Large intestine (tissue), 3 donors: ENCODE measurements at regions not wholly inside any gene's neighbourhood (a gene's known extent, or its start where the extent isn't known, plus 50 kb on each side); places are given as distances from the start of the nearest gene placed in this dataset.

Experiments used
- DNase-seq, 2 donors: peaks; one replicate each; pipeline versions ENCODE4 v3.0.0 to v3.0.0-alpha.2; 2013
- H3K27ac ChIP-seq: one replicate; pipeline ENCODE4 v1.5.1; 2013; ENCODE audit warnings: low read length
- H3K27me3 ChIP-seq: 2 replicates; pipeline ENCODE4 v1.6.1; 2013; ENCODE audit warnings: low read length; ENCODE audit not compliant: control insufficient read depth, insufficient read depth
- H3K36me3 ChIP-seq: 2 replicates; pipeline ENCODE4 v1.6.1; 2013; ENCODE audit warnings: low read length; ENCODE audit not compliant: control insufficient read depth, insufficient read depth
- H3K4me1 ChIP-seq: one replicate; pipeline ENCODE4 v1.6.1; 2013; ENCODE audit warnings: low read length; ENCODE audit not compliant: control insufficient read depth, insufficient read depth
- H3K4me3 ChIP-seq: one replicate; pipeline ENCODE4 v1.5.1; 2013; ENCODE audit warnings: low read length
- H3K9me3 ChIP-seq: one replicate; pipeline ENCODE4 v1.6.1; 2013; ENCODE audit warnings: mild to moderate bottlenecking, low read depth, low read length, moderate library complexity; ENCODE audit not compliant: control insufficient read depth
- WGBS: methylation state at CpG from one replicate; pipeline ENCODE4 v1.1.5; 2013; ENCODE audit warnings: low lambda C conversion rate; ENCODE audit not compliant: insufficient coverage; 5-methylcytosine and 5-hydroxymethylcytosine counted together

DNA sequence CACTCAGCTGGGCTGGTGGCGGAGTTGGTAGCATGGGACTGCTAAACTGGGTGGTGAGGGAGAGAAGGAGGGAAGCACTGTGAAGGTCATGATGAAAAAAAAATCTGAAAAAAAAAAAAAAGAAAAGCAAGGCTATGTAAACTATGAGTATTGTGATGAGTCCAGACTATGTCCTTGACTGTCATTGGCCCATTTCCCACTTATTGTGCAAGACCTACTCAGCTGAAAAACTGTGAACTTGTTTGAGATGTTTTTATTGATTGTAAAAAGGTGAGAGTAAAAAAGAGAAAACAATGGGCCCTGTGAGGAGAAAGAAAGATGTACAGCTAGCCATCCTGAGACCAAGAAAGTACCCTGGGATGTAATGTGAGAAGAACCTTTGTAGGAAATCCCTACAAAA is 798.4 kb upstream of the TENM4 start:
- no peak overlapping the region for H3K27ac ChIP-seq
- no peak for DNase-seq
- no peaks in the 10 kb centered on the region for H3K9me3 ChIP-seq
- H3K36me3 ChIP-seq, result no peaks in the 10 kb centered on the region
- no peak overlapping the region for H3K4me3 ChIP-seq
- H3K27me3 ChIP-seq, result no peaks in the 10 kb centered on the region
- no CpG with 5 or more reads among the region's 1 CpG for WGBS
- no peaks in the 10 kb centered on the region for H3K4me1 ChIP-seq

DNA sequence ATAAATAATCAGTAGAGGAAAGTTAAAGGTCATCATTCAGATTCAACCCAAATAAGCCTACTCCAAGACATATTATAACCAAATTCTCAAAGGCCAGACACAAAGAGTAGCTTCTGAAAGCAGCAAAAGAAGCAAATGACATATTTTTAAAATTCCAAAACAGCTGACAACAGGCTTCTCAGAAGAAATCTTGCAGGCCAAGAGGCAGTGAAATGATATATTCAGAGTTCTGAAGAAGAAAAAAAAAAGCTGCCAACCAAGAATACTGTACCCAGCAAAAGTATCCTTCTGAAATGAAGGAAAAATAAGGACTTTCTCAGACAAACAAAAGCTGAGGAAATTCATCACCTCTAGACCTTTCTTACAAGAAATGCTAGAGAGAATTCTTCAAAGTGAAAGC is 787.1 kb upstream of the TENM4 start:
- Histone ChIP-seq H3K4me1 (no peaks in the 10 kb centered on the region), H3K27me3 (no peaks in the 10 kb centered on the region), H3K9me3 (peaks cover 11% of the 10 kb centered on the region), H3K27ac (no peak overlapping the region), H3K4me3 (no peak overlapping the region), H3K36me3 (no peaks in the 10 kb centered on the region)
- DNase-seq, result no peak

DNA sequence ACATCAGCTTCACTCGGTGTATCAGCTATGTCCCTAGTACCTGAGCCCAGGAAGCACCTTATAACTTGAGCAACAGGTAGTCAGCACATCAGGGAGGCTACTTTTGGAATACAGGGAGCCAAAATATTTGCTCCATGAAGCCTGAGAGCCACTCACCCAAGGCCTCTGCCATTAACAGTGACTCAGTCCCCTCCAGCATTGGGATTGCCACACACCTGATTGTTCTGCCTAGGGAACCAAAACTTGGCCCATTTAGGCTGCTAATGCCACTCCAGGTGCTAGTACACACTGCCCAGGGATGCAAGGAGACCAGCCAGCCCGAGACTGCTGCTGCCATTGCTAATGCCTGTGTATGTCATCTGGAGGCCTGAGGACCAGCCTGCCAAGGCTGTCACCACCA is 773.6 kb upstream of the TENM4 start:
- Histone ChIP-seq H3K4me1 (no peaks in the 10 kb centered on the region), H3K4me3 (no peak overlapping the region), H3K27me3 (no peaks in the 10 kb centered on the region), H3K36me3 (no peaks in the 10 kb centered on the region), H3K27ac (no peak overlapping the region), H3K9me3 (no peaks in the 10 kb centered on the region)
- DNase-seq, result no peak
- no CpG with 5 or more reads among the region's 2 CpGs for WGBS

DNA sequence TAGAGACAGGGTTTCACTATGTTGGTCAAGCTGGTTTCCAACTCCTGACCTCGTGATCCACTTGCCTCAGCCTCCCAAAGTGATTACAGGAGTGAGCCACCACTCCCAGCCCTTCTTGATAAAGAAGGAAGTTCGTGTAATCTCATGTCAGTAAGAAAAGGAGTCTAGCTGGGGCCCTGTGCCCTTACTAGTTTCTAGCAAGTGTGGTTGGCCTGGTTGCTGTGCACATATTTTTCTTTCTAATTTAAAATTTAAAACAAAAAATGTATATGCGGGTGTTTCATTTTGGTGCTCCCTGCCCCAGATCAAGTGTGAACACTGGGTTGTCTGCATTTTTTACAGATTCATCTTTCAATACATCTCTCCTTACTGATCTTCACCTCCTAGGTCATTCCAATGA is 770.8 kb upstream of the TENM4 start:
- Histone ChIP-seq H3K36me3 (no peaks in the 10 kb centered on the region), H3K4me1 (no peaks in the 10 kb centered on the region), H3K9me3 (no peaks in the 10 kb centered on the region), H3K27me3 (no peaks in the 10 kb centered on the region), H3K4me3 (no peak overlapping the region), H3K27ac (no peak overlapping the region)
- 100% methylated on average over 1 of the region's 3 CpGs for WGBS
- no peak for DNase-seq

DNA sequence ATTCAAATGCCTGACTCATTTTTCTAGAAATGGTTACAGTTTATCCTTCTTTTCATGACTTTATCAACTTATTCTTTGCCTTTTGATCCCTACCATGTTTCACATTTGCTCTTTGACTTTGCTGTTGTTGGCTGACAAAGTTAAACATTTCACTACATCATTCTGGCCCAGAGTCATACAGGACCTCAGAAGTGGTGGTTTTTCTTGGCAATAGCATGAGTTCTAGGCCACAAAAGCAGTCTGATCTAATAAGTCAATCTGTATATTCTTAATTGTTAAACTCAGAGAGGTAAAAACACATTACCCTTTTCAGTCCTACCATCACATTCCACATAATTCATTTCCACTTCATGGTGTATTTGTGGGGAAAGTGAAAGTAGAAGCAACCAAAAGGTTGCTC is 763.2 kb upstream of the TENM4 start:
- Histone ChIP-seq H3K27me3 (no peaks in the 10 kb centered on the region), H3K4me3 (no peak overlapping the region), H3K27ac (no peak overlapping the region), H3K4me1 (no peaks in the 10 kb centered on the region), H3K9me3 (no peaks in the 10 kb centered on the region), H3K36me3 (no peaks in the 10 kb centered on the region)
- DNase-seq, result no peak

DNA sequence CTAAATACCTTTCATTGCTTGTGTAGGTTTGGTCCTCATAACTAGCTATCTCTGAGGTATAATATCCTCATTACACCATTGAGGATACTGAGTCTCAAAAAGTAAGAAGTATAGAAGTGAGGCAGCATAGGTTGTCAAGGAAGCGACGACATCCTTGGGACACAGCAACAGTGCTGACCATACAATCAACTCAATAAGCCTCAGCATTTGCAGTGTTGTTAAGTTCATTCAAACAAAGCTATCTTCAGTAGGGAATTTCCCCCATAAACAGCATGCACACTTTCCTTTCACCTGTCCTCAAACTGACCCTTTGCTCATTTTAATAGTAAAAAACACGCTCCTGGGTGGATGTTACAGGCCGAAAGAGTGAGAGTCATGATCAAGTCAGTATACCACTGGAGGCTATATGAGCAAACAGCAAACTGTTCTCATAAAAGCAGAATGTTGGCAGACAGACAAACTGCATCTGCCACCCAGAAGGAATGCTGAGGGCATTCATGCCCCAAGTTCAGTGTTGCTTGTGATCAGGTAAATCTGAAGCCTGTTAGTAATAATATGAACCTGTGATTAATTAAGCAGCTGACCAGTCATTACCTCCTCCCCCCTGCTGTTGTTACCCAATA is 756.2 kb upstream of the TENM4 start:
- Histone ChIP-seq H3K4me1 (no peaks in the 10 kb centered on the region), H3K27ac (no peak overlapping the region), H3K27me3 (no peaks in the 10 kb centered on the region), H3K4me3 (no peak overlapping the region), H3K36me3 (no peaks in the 10 kb centered on the region), H3K9me3 (no peaks in the 10 kb centered on the region)
- DNase-seq, result no peak
- WGBS, result no CpG with 5 or more reads among the region's 4 CpGs

DNA sequence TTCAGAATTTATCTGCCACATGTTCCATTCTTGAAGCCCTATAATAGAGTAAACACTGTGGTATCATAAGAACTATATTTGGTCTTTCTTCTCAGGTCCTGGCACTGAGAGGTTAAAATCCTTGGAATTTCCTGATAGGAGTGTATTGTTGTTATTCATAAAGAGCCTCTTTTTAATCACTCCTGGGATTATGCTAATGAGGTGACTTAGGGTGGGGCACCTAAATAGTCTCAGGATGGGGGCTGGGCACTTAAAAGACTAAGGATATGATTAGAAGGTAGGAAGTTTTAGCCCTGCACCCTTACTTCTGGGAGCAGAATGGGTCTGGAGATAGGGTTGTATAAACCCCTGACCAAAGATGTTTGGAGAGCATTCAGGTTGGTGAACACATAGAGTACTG is 755.2 kb upstream of the TENM4 start:
- Histone ChIP-seq H3K27ac (no peak overlapping the region), H3K4me3 (no peak overlapping the region), H3K4me1 (no peaks in the 10 kb centered on the region), H3K36me3 (no peaks in the 10 kb centered on the region), H3K27me3 (no peaks in the 10 kb centered on the region), H3K9me3 (no peaks in the 10 kb centered on the region)
- DNase-seq, result no peak

DNA sequence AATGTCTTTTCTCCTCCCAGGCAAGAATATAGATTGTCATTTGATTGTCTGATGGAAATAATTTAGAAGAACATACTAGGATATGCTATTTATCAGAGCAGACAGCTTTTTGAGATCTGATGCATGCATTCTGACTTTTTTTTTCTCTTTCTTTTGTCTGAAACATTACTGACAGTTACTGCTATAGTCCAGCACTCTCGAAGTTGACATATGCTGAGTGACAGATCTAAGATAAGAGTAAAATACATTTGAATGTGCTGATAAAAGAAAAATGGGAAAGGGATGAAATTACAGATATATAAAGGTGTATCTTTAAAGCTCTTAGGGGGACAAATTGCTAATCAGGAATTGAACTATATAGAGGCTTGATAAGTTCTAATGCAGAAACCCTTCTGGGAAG is 753.8 kb upstream of the TENM4 start:
- no peak overlapping the region for H3K27ac ChIP-seq
- H3K9me3 ChIP-seq, result no peaks in the 10 kb centered on the region
- H3K27me3 ChIP-seq, result no peaks in the 10 kb centered on the region
- DNase-seq, result no peak
- H3K4me3 ChIP-seq, result no peak overlapping the region
- no peaks in the 10 kb centered on the region for H3K36me3 ChIP-seq
- no peaks in the 10 kb centered on the region for H3K4me1 ChIP-seq
- no CpG with 5 or more reads among the region's 1 CpG for WGBS

DNA sequence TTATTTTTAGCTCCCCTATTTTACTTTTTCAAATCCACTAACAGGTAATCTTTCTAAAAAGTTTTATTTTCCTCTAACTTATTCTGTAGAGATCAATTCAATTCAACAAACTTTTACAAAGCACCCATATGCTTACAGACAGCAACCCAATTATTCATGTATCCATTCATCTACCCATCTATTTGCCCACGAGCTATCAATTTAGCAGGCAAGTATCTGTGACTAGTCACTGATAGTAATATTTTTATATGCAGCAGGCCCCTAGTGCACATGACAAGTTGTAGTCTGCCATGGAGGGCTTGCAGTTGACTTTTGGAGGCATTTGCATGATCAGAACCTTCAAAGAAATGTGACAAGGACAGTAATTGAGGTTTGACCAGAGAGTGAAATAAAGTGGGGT is 753.2 kb upstream of the TENM4 start:
- Histone ChIP-seq H3K27ac (no peak overlapping the region), H3K4me1 (no peaks in the 10 kb centered on the region), H3K27me3 (no peaks in the 10 kb centered on the region), H3K36me3 (no peaks in the 10 kb centered on the region), H3K9me3 (no peaks in the 10 kb centered on the region), H3K4me3 (no peak overlapping the region)
- DNase-seq, result no peak
- WGBS, result no CpG with 5 or more reads among the region's 1 CpG

DNA sequence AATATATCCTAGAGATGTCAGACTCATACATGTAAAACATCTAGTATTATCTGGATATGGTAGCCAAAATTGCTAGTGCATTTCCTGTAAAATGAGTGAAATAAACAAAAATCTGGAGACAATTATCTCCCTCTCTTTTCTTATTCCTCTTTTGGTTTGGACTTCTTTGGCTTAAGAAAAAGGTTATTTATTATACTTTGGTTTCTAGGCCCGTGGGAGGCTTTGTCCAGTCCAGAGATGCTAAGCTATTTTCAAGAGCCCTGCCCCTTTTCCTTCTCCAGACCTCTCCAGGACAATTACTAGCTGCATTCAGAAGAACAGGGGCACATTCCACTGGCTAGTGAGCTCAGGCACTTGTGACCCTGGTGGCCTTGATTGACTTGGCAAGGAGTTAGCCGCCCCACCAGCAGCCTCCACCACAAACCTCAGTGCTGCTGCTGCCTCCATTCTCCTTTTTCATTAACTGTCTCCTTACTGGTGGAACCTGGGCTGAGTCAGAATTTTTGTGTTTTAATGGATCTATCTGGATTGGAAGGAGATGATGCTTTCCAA is 747.3 kb upstream of the TENM4 start:
- H3K36me3 ChIP-seq, result no peaks in the 10 kb centered on the region
- no peaks in the 10 kb centered on the region for H3K9me3 ChIP-seq
- H3K27me3 ChIP-seq, result no peaks in the 10 kb centered on the region
- no CpG with 5 or more reads among the region's 2 CpGs for WGBS
- H3K4me3 ChIP-seq, result no peak overlapping the region
- H3K27ac ChIP-seq, result no peak overlapping the region
- no peaks in the 10 kb centered on the region for H3K4me1 ChIP-seq
- DNase-seq, result no peak

DNA sequence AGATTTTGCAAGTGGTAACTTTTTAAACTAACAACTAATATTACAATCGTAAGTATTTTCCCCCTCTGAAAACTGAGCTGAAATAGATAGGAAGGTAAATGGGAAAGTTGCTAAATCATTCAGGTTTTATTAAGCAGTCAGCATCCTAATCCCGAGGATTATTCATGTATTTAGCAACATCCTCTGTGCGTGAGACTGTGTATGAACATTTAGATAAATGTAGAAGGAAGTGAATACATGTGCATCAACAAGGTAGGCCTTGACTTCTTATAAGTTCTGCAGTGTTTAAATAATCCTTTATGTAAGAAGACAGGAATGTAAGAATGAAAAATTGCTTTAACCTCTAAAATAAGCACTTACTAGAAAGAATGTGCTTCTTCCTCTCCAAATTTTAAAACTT is 745.9 kb upstream of the TENM4 start:
- 94% methylated on average over 2 of the region's 3 CpGs for WGBS
- Histone ChIP-seq H3K9me3 (no peaks in the 10 kb centered on the region), H3K27ac (no peak overlapping the region), H3K27me3 (no peaks in the 10 kb centered on the region), H3K36me3 (no peaks in the 10 kb centered on the region), H3K4me1 (no peaks in the 10 kb centered on the region), H3K4me3 (no peak overlapping the region)
- DNase-seq, result no peak
